Fibroblast of lung (primary cell): ENCODE measurements at regions not wholly inside any gene's neighbourhood (a gene's known extent, or its start where the extent isn't known, plus 50 kb on each side); places are given as distances from the start of the nearest gene placed in this dataset.
"Not testable (repeated sequence)": the region's sequence is repeated elsewhere in the genome, so short reads cannot be mapped to it uniquely, and the experiment has no call there.

ENCODE experiments used
- DNase-seq, 2 donors: peaks; one replicate each; pipeline versions ENCODE4 v3.0.0 to v3.0.0-alpha.2; 2010; ENCODE audit warnings: low read depth in 2 of 2
- H2AFZ ChIP-seq: 2 replicates; pipeline ENCODE4 v1.5.1; 2012; ENCODE audit warnings: low read length, control low read depth, inconsistent platforms
- H3K27ac ChIP-seq: 2 replicates; pipeline ENCODE4 v1.5.1; 2011; ENCODE audit warnings: low read length, control low read depth; ENCODE audit not compliant: insufficient read depth
- H3K27me3 ChIP-seq: 2 replicates; pipeline ENCODE4 v1.5.1; 2011; ENCODE audit warnings: mild to moderate bottlenecking, low read length; ENCODE audit not compliant: control insufficient read depth, insufficient read depth
- H3K36me3 ChIP-seq: 2 replicates; pipeline ENCODE4 v1.5.1; 2011; ENCODE audit warnings: low read length; ENCODE audit not compliant: control insufficient read depth, insufficient read depth
- H3K4me1 ChIP-seq: 2 replicates; pipeline ENCODE4 v1.5.1; 2011; ENCODE audit warnings: low read length; ENCODE audit not compliant: control insufficient read depth, insufficient read depth; ENCODE audit errors: extremely low read depth
- H3K4me2 ChIP-seq: 2 replicates; pipeline ENCODE4 v1.5.1; 2011; ENCODE audit warnings: low read length, control low read depth; ENCODE audit not compliant: insufficient read depth; ENCODE audit errors: extremely low read depth
- H3K4me3 ChIP-seq, 4 experiments: fragments of 200-600 bp in 1 of 4; sonication (generic) in 1 of 4; replicated peaks in 1 of 4; 2 replicates each; pipeline ENCODE4 v1.5.1; 2011 to 2016; ENCODE audit warnings: low read length in 4 of 4, low read depth in 3 of 4, mild to moderate bottlenecking in 3 of 4, control low read depth in 2 of 4, inconsistent platforms in 1 of 4, mixed read lengths in 1 of 4; ENCODE audit not compliant: insufficient read depth in 1 of 4; ENCODE audit errors: control extremely low read depth in 1 of 4
- H3K79me2 ChIP-seq: 2 replicates; pipeline ENCODE4 v1.5.1; 2012; ENCODE audit warnings: mild to moderate bottlenecking, low read length, inconsistent platforms; ENCODE audit not compliant: control insufficient read depth, insufficient read depth
- H3K9ac ChIP-seq: 2 replicates; pipeline ENCODE4 v1.5.1; 2011; ENCODE audit warnings: mild to moderate bottlenecking, low read length, control low read depth; ENCODE audit not compliant: insufficient read depth
- H3K9me3 ChIP-seq: 2 replicates; pipeline ENCODE4 v1.5.1; 2012; ENCODE audit warnings: low read depth, low read length; ENCODE audit not compliant: control insufficient read depth, insufficient read depth
- H4K20me1 ChIP-seq: 2 replicates; pipeline ENCODE4 v1.5.1; 2011; ENCODE audit warnings: low read length; ENCODE audit not compliant: control insufficient read depth, insufficient read depth; ENCODE audit errors: extremely low read depth
- EZH2 ChIP-seq: IDR thresholded peaks from 2 replicates; pipeline ENCODE4 v1.5.1; 2012; ENCODE audit warnings: low read length, control low read depth, mild to moderate bottlenecking; ENCODE audit errors: missing control alignments
- TF ChIP-seq, protein P1 (sequence below), 2 donors: IDR thresholded peaks in 1 of 2; conservative IDR thresholded peaks in 1 of 2; 1 replicate in 1 of 2; 2 replicates in 1 of 2; pipeline ENCODE4 v1.5.1; 2011 to 2012; ENCODE audit warnings: low read length in 2 of 2, control low read depth in 1 of 2, inconsistent platforms in 1 of 2, low read depth in 1 of 2, mild to moderate bottlenecking in 1 of 2

DNA sequence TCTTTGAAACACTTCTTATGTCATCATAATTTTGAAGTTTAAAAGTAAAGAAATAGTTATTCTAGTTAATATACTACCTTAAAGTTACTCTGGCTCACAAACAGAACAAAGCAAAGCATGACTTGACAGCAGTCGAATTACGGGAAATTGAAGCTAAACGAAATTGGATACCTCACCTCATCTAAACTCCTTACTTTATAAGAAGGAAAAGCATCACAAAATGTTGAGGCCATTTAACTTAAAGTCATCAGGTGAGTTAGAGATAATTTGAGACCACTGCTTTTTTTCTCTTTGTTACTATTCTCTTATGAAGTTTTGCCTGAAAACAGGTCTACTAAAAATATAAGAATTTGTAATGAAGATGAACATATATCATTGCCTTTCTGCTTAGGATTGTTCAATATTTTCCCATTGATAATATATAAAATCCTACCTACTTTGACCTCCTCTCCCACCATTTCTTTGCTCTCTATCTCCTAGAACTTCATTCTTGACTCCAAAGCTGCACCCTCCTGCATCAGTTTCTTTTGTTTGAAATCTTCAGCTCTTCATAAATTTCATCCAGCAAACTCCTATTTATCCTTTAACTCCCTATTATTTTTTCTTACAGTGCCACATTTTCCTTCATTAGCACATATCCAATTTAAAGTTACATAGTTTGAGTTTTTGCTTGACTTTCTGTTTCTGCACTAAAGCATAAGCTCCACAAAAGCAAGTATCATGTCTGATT is 510.7 kb upstream of the ZNF337 start:
- Histone ChIP-seq H3K27ac (no peak overlapping the region), H3K4me2 (no peak overlapping the region), H3K9ac (no peak overlapping the region), H3K27me3 (peaks cover 16% of the 10 kb centered on the region), H3K36me3 (no peaks in the 10 kb centered on the region), H2AFZ (no peak overlapping the region), H3K79me2 (no peaks in the 10 kb centered on the region), H3K4me3 (no peak overlapping the region), H3K9me3 (no peaks in the 10 kb centered on the region), H4K20me1 (no peaks in the 10 kb centered on the region), H3K4me1 (no peaks in the 10 kb centered on the region)
- DNase-seq, result no peak
- TF ChIP-seq, protein P1, sequence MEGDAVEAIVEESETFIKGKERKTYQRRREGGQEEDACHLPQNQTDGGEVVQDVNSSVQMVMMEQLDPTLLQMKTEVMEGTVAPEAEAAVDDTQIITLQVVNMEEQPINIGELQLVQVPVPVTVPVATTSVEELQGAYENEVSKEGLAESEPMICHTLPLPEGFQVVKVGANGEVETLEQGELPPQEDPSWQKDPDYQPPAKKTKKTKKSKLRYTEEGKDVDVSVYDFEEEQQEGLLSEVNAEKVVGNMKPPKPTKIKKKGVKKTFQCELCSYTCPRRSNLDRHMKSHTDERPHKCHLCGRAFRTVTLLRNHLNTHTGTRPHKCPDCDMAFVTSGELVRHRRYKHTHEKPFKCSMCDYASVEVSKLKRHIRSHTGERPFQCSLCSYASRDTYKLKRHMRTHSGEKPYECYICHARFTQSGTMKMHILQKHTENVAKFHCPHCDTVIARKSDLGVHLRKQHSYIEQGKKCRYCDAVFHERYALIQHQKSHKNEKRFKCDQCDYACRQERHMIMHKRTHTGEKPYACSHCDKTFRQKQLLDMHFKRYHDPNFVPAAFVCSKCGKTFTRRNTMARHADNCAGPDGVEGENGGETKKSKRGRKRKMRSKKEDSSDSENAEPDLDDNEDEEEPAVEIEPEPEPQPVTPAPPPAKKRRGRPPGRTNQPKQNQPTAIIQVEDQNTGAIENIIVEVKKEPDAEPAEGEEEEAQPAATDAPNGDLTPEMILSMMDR (conservative IDR thresholded peaks at IDR 0.05 in 1 of 2, IDR thresholded peaks at IDR 0.05 in 1 of 2; ENCODE audit: low read depth in 1 of 2, low read length in 2 of 2), result no peak
- TF ChIP-seq EZH2, result no peak

GRCh38 chr20:26205350-26205749 is 508.7 kb upstream of the ZNF337 start:
- no peak for TF ChIP-seq EZH2
- TF ChIP-seq, protein P1 (conservative IDR thresholded peaks at IDR 0.05 in 1 of 2, IDR thresholded peaks at IDR 0.05 in 1 of 2; ENCODE audit: low read depth in 1 of 2, low read length in 2 of 2), result no peak
- Histone ChIP-seq H3K36me3 (no peaks in the 10 kb centered on the region), H4K20me1 (no peaks in the 10 kb centered on the region), H3K9me3 (no peaks in the 10 kb centered on the region), H2AFZ (no peak overlapping the region), H3K27me3 (peaks cover 16% of the 10 kb centered on the region), H3K9ac (no peak overlapping the region), H3K4me2 (no peak overlapping the region), H3K4me1 (no peaks in the 10 kb centered on the region), H3K4me3 (no peak overlapping the region), H3K79me2 (no peaks in the 10 kb centered on the region), H3K27ac (no peak overlapping the region)
- no peak for DNase-seq

DNA sequence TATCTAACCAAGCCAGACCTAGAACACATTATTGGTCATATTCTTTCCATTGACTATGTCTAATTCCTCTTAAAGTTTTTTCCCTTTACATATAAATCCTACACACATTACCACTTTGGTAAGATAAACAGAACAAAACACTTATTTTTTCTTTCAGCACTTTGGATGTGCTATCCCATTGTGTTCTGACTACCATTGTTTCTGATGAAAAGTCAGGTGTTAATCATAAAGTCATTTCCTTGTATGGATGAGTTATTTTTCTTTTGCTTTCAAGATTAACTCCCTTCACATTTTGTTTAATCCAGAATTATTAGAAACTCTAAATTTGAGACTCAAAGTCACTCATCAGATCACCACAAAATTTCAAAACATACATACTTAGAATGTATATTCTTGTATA is 504.4 kb upstream of the ZNF337 start:
- not testable (repeated sequence) for H3K4me1 ChIP-seq, H4K20me1 ChIP-seq, H3K4me3 ChIP-seq, H3K4me2 ChIP-seq, H3K27ac ChIP-seq, DNase-seq, H3K9ac ChIP-seq, H3K27me3 ChIP-seq, H3K9me3 ChIP-seq, H3K36me3 ChIP-seq, H2AFZ ChIP-seq, H3K79me2 ChIP-seq

GRCh38 chr20:26187329-26187728 is 490.7 kb upstream of the ZNF337 start:
- DNase-seq, H3K4me3 ChIP-seq, H3K27me3 ChIP-seq, H4K20me1 ChIP-seq, H3K9ac ChIP-seq, H3K79me2 ChIP-seq, H3K27ac ChIP-seq, H3K9me3 ChIP-seq, H3K4me2 ChIP-seq, H3K36me3 ChIP-seq, H3K4me1 ChIP-seq, H2AFZ ChIP-seq: not testable (repeated sequence)

- not testable (repeated sequence) for DNase-seq, H3K36me3 ChIP-seq, H3K9me3 ChIP-seq, H4K20me1 ChIP-seq, H3K9ac ChIP-seq, H3K27ac ChIP-seq, H3K4me1 ChIP-seq, H3K79me2 ChIP-seq, H3K4me2 ChIP-seq, H2AFZ ChIP-seq, H3K4me3 ChIP-seq, H3K27me3 ChIP-seq
These were observed 487.1 kb upstream of the ZNF337 start for GRCh38 chr20:26183720-26184119.
